ENCODE measurements at regions not wholly inside any gene's neighbourhood (a gene's known extent, or its start where the extent isn't known, plus 50 kb on each side); places are given as distances from the start of the nearest gene placed in this dataset.

GRCh38 chrX:20838477-20838876, 535.7 kb upstream of the CNKSR2 start:
- TF ChIP-seq CTCF (conservative IDR thresholded peaks at IDR 0.05; ENCODE audit: low read depth, low read length) (no peak), EZH2 (IDR thresholded peaks at IDR 0.05; ENCODE audit: low read length, unreplicated experiment) (no peak)

All from PC-3 (cell line).